SK-N-SH treated with all-trans-retinoic acid at 6 μM for 48 hours (cell line): ENCODE measurements at regions not wholly inside any gene's neighbourhood (a gene's known extent, or its start where the extent isn't known, plus 50 kb on each side); places are given as distances from the start of the nearest gene placed in this dataset.

Experiments
- ATAC-seq: fragments of 200-7000 bp; cut with Tn5 transposase; 3 replicates; pipeline ENCODE4 v1.9.1; 2020; ENCODE audit warnings: mild to moderate bottlenecking, moderate library complexity
- ARNTL ChIP-seq: fragments of 450-650 bp; formaldehyde crosslinking; IDR thresholded peaks from 2 replicates; pipeline ENCODE4 v1.5.0; 2020; ENCODE audit warnings: low read depth, mild to moderate bottlenecking, moderate library complexity, borderline replicate concordance
- BACH2 ChIP-seq: fragments of 250-450 bp; sonication (Bioruptor Pico); IDR thresholded peaks from 2 replicates; pipeline ENCODE4 v1.9.0; 2021; ENCODE audit warnings: mild to moderate bottlenecking, borderline replicate concordance
- CSDC2 ChIP-seq: fragments of 250-450 bp; sonication (Bioruptor Pico); IDR thresholded peaks from 2 replicates; pipeline ENCODE4 v1.5.0; 2020; ENCODE audit warnings: mild to moderate bottlenecking, moderate library complexity
- ESRRG ChIP-seq: fragments of 250-450 bp; sonication (Bioruptor Pico); IDR thresholded peaks from 2 replicates; pipeline ENCODE4 v1.6.1; 2021; ENCODE audit warnings: mild to moderate bottlenecking
- GLIS3 ChIP-seq: fragments of 250-450 bp; sonication (Bioruptor Pico); IDR thresholded peaks from 2 replicates; pipeline ENCODE4 v1.5.0; 2020; ENCODE audit warnings: mild to moderate bottlenecking, moderate library complexity
- ISL1 ChIP-seq: fragments of 250-450 bp; sonication (Bioruptor Pico); IDR thresholded peaks from 2 replicates; pipeline ENCODE4 v2.1.2; 2022; ENCODE audit warnings: mild to moderate bottlenecking, moderate library complexity
- OSR1 ChIP-seq: fragments of 250-450 bp; sonication (Bioruptor Pico); IDR thresholded peaks from 2 replicates; pipeline ENCODE4 v1.8.0; 2022; ENCODE audit warnings: moderate library complexity, mild to moderate bottlenecking, inconsistent platforms
- PPARA ChIP-seq: fragments of 250-450 bp; sonication (Bioruptor Pico); IDR thresholded peaks from 2 replicates; pipeline ENCODE4 v1.5.0; 2020; ENCODE audit warnings: mild to moderate bottlenecking, borderline replicate concordance
- SNAI2 ChIP-seq: fragments of 250-450 bp; sonication (Bioruptor Pico); IDR thresholded peaks from 2 replicates; pipeline ENCODE4 v1.5.0; 2020; ENCODE audit warnings: mild to moderate bottlenecking, moderate library complexity
- TCF4 ChIP-seq: fragments of 250-450 bp; sonication (Bioruptor Pico); IDR thresholded peaks from 2 replicates; pipeline ENCODE4 v1.8.0; 2021; ENCODE audit warnings: mild to moderate bottlenecking, moderate library complexity, borderline replicate concordance
- TOX ChIP-seq: fragments of 250-450 bp; sonication (Bioruptor Pico); IDR thresholded peaks from 2 replicates; pipeline ENCODE4 v1.8.0; 2021; ENCODE audit warnings: mild to moderate bottlenecking, moderate library complexity, borderline replicate concordance
- ZC3H10 ChIP-seq: fragments of 250-450 bp; sonication (Bioruptor Pico); IDR thresholded peaks from 2 replicates; pipeline ENCODE4 v1.5.1; 2021; ENCODE audit warnings: mild to moderate bottlenecking, moderate library complexity
- ZFP3 ChIP-seq: fragments of 250-450 bp; sonication (Bioruptor Pico); IDR thresholded peaks from 2 replicates; pipeline ENCODE4 v1.5.0; 2020; ENCODE audit warnings: mild to moderate bottlenecking, moderate library complexity
- ZFP30 ChIP-seq: fragments of 450-650 bp; formaldehyde crosslinking; IDR thresholded peaks from 2 replicates; pipeline ENCODE4 v1.5.0; 2022; ENCODE audit warnings: mild to moderate bottlenecking, moderate library complexity
- ZNF565 ChIP-seq: fragments of 450-650 bp; formaldehyde crosslinking; conservative IDR thresholded peaks from 2 replicates; pipeline ENCODE4 v1.5.0; 2020; ENCODE audit warnings: low read depth, mild to moderate bottlenecking, moderate library complexity
- ZNF70 ChIP-seq: fragments of 450-650 bp; formaldehyde crosslinking; IDR thresholded peaks from 2 replicates; pipeline ENCODE4 v1.5.0; 2020; ENCODE audit warnings: mild to moderate bottlenecking, moderate library complexity
- TF ChIP-seq, protein P1 (sequence below): fragments of 250-450 bp; sonication (Bioruptor Pico); IDR thresholded peaks from 2 replicates; pipeline ENCODE4 v1.8.0; 2020; ENCODE audit warnings: mild to moderate bottlenecking, moderate library complexity, borderline replicate concordance
- TF ChIP-seq, protein P2 (sequence below): fragments of 250-450 bp; sonication (Bioruptor Pico); IDR thresholded peaks from 2 replicates; pipeline ENCODE4 v1.5.0; 2020; ENCODE audit warnings: mild to moderate bottlenecking, moderate library complexity
- TF ChIP-seq, protein P3 (sequence below): fragments of 250-450 bp; sonication (Bioruptor Pico); IDR thresholded peaks from 2 replicates; pipeline ENCODE4 v1.5.1; 2020; ENCODE audit warnings: low read depth, mild to moderate bottlenecking, moderate library complexity
- TF ChIP-seq, protein P4 (sequence below): fragments of 250-450 bp; sonication (Bioruptor Pico); IDR thresholded peaks from 2 replicates; pipeline ENCODE4 v1.8.0; 2021; ENCODE audit warnings: low read depth, mild to moderate bottlenecking, moderate library complexity, borderline replicate concordance

DNA sequence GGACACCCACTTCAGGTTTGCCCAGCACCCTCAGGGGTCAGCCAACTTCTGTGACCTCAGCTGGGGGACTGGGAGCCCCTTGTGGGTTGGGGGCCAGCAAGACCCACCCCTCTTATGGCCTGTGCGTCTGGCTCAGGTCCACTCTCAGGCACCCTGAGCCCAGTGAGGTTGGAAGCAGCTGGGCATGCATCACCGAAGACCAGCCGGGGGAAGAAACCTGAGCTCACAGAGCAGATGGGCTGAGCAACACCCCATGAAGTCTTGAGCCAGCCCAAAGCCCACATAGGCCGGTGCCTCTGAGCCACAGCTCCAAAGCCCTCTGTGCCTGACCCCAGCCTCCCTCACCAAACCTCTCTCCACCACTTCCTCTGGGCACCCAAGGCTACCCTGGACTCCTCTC lies 166.7 kb downstream of the RBFOX3 start:
- no peak for ATAC-seq
- TF ChIP-seq GLIS3 (CRISPR knock-in tag) (no peak), ZFP30 (CRISPR knock-in tag) (no peak), ISL1 (CRISPR knock-in tag) (no peak), CSDC2 (CRISPR knock-in tag) (no peak), ZNF70 (CRISPR knock-in tag) (no peak), PPARA (CRISPR knock-in tag) (no peak), ZFP3 (CRISPR knock-in tag) (no peak), TCF4 (no peak), TOX (CRISPR knock-in tag) (no peak), SNAI2 (CRISPR knock-in tag) (no peak), BACH2 (CRISPR knock-in tag) (no peak)
- TF ChIP-seq, protein P1, sequence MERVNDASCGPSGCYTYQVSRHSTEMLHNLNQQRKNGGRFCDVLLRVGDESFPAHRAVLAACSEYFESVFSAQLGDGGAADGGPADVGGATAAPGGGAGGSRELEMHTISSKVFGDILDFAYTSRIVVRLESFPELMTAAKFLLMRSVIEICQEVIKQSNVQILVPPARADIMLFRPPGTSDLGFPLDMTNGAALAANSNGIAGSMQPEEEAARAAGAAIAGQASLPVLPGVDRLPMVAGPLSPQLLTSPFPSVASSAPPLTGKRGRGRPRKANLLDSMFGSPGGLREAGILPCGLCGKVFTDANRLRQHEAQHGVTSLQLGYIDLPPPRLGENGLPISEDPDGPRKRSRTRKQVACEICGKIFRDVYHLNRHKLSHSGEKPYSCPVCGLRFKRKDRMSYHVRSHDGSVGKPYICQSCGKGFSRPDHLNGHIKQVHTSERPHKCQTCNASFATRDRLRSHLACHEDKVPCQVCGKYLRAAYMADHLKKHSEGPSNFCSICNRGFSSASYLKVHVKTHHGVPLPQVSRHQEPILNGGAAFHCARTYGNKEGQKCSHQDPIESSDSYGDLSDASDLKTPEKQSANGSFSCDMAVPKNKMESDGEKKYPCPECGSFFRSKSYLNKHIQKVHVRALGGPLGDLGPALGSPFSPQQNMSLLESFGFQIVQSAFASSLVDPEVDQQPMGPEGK (CRISPR knock-in tag): no peak
- TF ChIP-seq, protein P2, sequence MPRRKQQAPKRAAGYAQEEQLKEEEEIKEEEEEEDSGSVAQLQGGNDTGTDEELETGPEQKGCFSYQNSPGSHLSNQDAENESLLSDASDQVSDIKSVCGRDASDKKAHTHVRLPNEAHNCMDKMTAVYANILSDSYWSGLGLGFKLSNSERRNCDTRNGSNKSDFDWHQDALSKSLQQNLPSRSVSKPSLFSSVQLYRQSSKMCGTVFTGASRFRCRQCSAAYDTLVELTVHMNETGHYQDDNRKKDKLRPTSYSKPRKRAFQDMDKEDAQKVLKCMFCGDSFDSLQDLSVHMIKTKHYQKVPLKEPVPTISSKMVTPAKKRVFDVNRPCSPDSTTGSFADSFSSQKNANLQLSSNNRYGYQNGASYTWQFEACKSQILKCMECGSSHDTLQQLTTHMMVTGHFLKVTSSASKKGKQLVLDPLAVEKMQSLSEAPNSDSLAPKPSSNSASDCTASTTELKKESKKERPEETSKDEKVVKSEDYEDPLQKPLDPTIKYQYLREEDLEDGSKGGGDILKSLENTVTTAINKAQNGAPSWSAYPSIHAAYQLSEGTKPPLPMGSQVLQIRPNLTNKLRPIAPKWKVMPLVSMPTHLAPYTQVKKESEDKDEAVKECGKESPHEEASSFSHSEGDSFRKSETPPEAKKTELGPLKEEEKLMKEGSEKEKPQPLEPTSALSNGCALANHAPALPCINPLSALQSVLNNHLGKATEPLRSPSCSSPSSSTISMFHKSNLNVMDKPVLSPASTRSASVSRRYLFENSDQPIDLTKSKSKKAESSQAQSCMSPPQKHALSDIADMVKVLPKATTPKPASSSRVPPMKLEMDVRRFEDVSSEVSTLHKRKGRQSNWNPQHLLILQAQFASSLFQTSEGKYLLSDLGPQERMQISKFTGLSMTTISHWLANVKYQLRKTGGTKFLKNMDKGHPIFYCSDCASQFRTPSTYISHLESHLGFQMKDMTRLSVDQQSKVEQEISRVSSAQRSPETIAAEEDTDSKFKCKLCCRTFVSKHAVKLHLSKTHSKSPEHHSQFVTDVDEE: no peak

DNA sequence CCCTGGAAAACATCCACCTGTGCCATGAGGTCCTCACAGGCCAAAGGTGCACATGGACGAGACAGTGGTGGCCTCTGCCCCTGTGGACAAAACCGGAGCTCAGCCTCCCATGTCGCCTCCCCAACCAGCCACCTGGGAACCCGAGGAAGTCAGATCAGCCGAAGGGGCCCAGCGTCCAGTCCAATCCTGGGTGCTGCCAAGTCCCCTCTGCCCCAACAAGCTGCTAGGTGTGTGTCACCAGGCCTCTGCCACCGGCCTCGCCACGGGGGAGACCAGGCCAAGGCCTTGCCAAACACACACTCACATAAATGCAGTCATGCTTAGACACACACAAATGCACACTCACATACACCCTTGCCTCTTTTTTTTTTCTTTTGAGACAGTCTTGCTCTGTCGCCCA lies 167.8 kb downstream of the RBFOX3 start:
- no peak for ATAC-seq
- TF ChIP-seq PPARA (CRISPR knock-in tag): no peak
- TF ChIP-seq, protein P1 (CRISPR knock-in tag): no peak
- TF ChIP-seq, protein P3, sequence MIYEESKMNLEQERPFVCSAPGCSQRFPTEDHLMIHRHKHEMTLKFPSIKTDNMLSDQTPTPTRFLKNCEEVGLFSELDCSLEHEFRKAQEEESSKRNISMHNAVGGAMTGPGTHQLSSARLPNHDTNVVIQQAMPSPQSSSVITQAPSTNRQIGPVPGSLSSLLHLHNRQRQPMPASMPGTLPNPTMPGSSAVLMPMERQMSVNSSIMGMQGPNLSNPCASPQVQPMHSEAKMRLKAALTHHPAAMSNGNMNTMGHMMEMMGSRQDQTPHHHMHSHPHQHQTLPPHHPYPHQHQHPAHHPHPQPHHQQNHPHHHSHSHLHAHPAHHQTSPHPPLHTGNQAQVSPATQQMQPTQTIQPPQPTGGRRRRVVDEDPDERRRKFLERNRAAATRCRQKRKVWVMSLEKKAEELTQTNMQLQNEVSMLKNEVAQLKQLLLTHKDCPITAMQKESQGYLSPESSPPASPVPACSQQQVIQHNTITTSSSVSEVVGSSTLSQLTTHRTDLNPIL (CRISPR knock-in tag): no peak
- TF ChIP-seq, protein P2: no peak
- TF ChIP-seq CSDC2 (CRISPR knock-in tag): no peak
- no peak for TF ChIP-seq ESRRG
- no peak for TF ChIP-seq OSR1
- no peak for TF ChIP-seq GLIS3 (CRISPR knock-in tag)
- no peak for TF ChIP-seq SNAI2 (CRISPR knock-in tag)
- no peak for TF ChIP-seq ZFP3 (CRISPR knock-in tag)
- no peak for TF ChIP-seq ZC3H10 (CRISPR knock-in tag)
- TF ChIP-seq ZFP30 (CRISPR knock-in tag): no peak
- no peak for TF ChIP-seq ARNTL (CRISPR knock-in tag)
- no peak for TF ChIP-seq ZNF565
- TF ChIP-seq, protein P4, sequence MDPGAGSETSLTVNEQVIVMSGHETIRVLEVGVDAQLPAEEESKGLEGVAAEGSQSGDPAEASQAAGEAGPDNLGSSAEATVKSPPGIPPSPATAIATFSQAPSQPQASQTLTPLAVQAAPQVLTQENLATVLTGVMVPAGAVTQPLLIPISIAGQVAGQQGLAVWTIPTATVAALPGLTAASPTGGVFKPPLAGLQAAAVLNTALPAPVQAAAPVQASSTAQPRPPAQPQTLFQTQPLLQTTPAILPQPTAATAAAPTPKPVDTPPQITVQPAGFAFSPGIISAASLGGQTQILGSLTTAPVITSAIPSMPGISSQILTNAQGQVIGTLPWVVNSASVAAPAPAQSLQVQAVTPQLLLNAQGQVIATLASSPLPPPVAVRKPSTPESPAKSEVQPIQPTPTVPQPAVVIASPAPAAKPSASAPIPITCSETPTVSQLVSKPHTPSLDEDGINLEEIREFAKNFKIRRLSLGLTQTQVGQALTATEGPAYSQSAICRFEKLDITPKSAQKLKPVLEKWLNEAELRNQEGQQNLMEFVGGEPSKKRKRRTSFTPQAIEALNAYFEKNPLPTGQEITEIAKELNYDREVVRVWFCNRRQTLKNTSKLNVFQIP (CRISPR knock-in tag): no peak
